ENCODE measurements at regions not wholly inside any gene's neighbourhood (a gene's known extent, or its start where the extent isn't known, plus 50 kb on each side); places are given as distances from the start of the nearest gene placed in this dataset.
"Not testable (repeated sequence)": the region's sequence is repeated elsewhere in the genome, so short reads cannot be mapped to it uniquely, and the experiment has no call there.

DNA sequence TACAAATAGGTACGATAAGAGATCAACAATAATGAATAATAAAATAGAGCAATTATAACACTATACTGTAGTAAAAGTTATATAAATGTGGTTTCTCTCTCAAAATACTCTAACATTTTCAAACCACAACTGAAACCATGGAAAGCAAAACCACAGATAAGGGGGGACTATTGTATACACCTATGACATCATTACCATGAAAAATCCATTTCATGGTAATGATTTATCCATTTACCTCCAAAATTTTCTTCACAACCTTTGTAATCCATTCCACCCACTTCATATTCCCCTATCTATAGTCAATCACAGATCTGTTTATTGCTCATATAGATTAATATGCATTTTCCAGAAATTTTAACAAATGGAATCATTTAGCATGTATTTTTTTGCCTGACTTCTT lies 163.9 kb upstream of the G2E3 start:
- no peak overlapping the region for H3K9ac ChIP-seq (ENCODE audit: low read depth, low read length)
- H3K36me3 ChIP-seq (ENCODE audit: control insufficient read depth, insufficient read depth, low read length) = no peaks in the 10 kb centered on the region
- no peak overlapping the region for H3K4me3 ChIP-seq (ENCODE audit: low read depth, low read length)
- H3K9me3 ChIP-seq (ENCODE audit: control insufficient read depth, insufficient read depth, low read length) = no peaks in the 10 kb centered on the region
- H3K4me1 ChIP-seq (ENCODE audit: control insufficient read depth, insufficient read depth, low read length) = no peaks in the 10 kb centered on the region
- H3K27me3 ChIP-seq (ENCODE audit: control insufficient read depth, insufficient read depth, low read length) = no peaks in the 10 kb centered on the region

GRCh38 chr14:30402846-30403245 lies 156.1 kb upstream of the G2E3 start:
- Histone ChIP-seq H3K9me3 (ENCODE audit: control insufficient read depth, insufficient read depth, low read length) (no peaks in the 10 kb centered on the region), H3K9ac (ENCODE audit: low read depth, low read length) (no peak overlapping the region), H3K4me3 (ENCODE audit: low read depth, low read length) (no peak overlapping the region), H3K4me1 (ENCODE audit: control insufficient read depth, insufficient read depth, low read length) (no peaks in the 10 kb centered on the region), H3K27me3 (ENCODE audit: control insufficient read depth, insufficient read depth, low read length) (no peaks in the 10 kb centered on the region), H3K36me3 (ENCODE audit: control insufficient read depth, insufficient read depth, low read length) (no peaks in the 10 kb centered on the region)

- no peak overlapping the region for H3K9ac ChIP-seq (ENCODE audit: low read depth, low read length)
- H3K4me1 ChIP-seq (ENCODE audit: control insufficient read depth, insufficient read depth, low read length) = no peaks in the 10 kb centered on the region
- no peaks in the 10 kb centered on the region for H3K36me3 ChIP-seq (ENCODE audit: control insufficient read depth, insufficient read depth, low read length)
- no peaks in the 10 kb centered on the region for H3K9me3 ChIP-seq (ENCODE audit: control insufficient read depth, insufficient read depth, low read length)
- no peaks in the 10 kb centered on the region for H3K27me3 ChIP-seq (ENCODE audit: control insufficient read depth, insufficient read depth, low read length)
- no peak overlapping the region for H3K4me3 ChIP-seq (ENCODE audit: low read depth, low read length)
Measured at GRCh38 chr14:30403791-30404190, 155.2 kb upstream of the G2E3 start.

GRCh38 chr14:30409508-30410015 lies 149.4 kb upstream of the G2E3 start:
- H3K36me3 ChIP-seq (ENCODE audit: control insufficient read depth, insufficient read depth, low read length); H3K4me1 ChIP-seq (ENCODE audit: control insufficient read depth, insufficient read depth, low read length); H3K4me3 ChIP-seq (ENCODE audit: low read depth, low read length): not testable (repeated sequence)

DNA sequence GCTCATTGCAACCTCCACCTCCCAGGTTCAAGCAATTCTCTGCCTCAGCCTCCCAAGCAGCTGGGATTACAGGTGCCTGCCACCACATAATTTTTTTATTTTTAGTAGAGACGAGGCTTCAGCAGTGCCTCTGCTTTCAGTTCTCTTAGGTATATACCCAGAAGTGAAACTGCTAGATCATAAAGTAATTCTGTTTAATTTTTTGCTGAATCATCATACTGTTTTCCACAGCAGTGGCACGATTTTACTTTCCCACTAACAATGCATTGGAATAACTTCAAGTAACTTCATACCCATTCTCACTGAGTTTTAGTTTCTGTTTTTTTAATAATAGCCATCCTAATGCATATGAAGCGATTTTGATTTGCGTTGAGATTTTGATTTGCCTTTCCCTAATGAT lies 148.0 kb upstream of the G2E3 start:
- Histone ChIP-seq H3K4me3 (ENCODE audit: low read depth, low read length) (no peak overlapping the region), H3K36me3 (ENCODE audit: control insufficient read depth, insufficient read depth, low read length) (no peaks in the 10 kb centered on the region), H3K9ac (ENCODE audit: low read depth, low read length) (no peak overlapping the region), H3K4me1 (ENCODE audit: control insufficient read depth, insufficient read depth, low read length) (no peaks in the 10 kb centered on the region), H3K27me3 (ENCODE audit: control insufficient read depth, insufficient read depth, low read length) (no peaks in the 10 kb centered on the region), H3K9me3 (ENCODE audit: control insufficient read depth, insufficient read depth, low read length) (no peaks in the 10 kb centered on the region)

More at GRCh38 chr14:30409508-30410015, 149.4 kb upstream of the G2E3 start:
- not testable (repeated sequence) for H3K9ac ChIP-seq (ENCODE audit: low read depth, low read length); H3K9me3 ChIP-seq (ENCODE audit: control insufficient read depth, insufficient read depth, low read length); H3K27me3 ChIP-seq (ENCODE audit: control insufficient read depth, insufficient read depth, low read length)

GRCh38 chr14:30413184-30413583 lies 145.8 kb upstream of the G2E3 start:
- not testable (repeated sequence) for H3K4me3 ChIP-seq (ENCODE audit: low read depth, low read length); H3K27me3 ChIP-seq (ENCODE audit: control insufficient read depth, insufficient read depth, low read length); H3K36me3 ChIP-seq (ENCODE audit: control insufficient read depth, insufficient read depth, low read length); H3K9ac ChIP-seq (ENCODE audit: low read depth, low read length); H3K4me1 ChIP-seq (ENCODE audit: control insufficient read depth, insufficient read depth, low read length); H3K9me3 ChIP-seq (ENCODE audit: control insufficient read depth, insufficient read depth, low read length)

DNA sequence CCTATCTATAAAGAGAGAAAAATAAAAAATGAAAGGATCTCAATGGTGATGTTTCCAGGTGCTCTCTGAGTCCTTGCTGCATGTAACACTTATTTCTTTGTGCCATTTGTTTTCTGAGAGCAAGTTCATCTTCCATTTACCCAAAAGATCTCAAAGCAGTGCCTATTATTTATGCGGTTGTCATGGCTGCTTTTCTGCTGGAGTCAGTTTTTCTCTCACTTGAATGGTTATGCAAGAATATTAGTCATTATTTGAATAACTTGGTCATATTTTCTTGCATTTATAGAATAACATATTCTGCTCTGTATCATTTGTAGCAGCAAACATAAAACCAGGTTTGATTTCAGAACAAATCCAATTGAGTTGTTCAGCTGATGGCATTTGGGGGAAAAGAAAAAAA lies 141.8 kb upstream of the G2E3 start:
- H3K36me3 ChIP-seq (ENCODE audit: control insufficient read depth, insufficient read depth, low read length) = no peaks in the 10 kb centered on the region
- H3K4me3 ChIP-seq (ENCODE audit: low read depth, low read length) = no peak overlapping the region
- no peaks in the 10 kb centered on the region for H3K4me1 ChIP-seq (ENCODE audit: control insufficient read depth, insufficient read depth, low read length)
- no peak overlapping the region for H3K9ac ChIP-seq (ENCODE audit: low read depth, low read length)
- H3K27me3 ChIP-seq (ENCODE audit: control insufficient read depth, insufficient read depth, low read length) = no peaks in the 10 kb centered on the region
- H3K9me3 ChIP-seq (ENCODE audit: control insufficient read depth, insufficient read depth, low read length) = no peaks in the 10 kb centered on the region

DNA sequence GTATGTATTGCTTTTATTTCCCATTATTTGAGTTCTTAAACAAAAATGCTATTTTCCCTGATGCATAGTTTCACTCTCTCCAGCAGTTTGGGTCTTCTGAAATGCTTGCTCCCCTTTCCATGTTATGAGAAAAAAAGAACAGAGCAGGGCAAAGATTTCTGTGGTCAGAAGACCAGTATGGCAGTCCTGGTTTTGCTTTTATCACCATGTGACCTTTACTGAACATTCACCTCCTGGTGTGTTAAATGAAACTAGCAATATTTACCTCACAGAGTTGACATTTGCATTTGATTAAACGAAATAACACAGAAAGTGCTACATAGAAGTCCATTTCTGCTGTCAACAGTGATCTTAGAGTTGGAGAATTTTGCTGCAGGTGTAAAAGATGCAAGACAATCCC lies 141.0 kb upstream of the G2E3 start:
- Histone ChIP-seq H3K36me3 (ENCODE audit: control insufficient read depth, insufficient read depth, low read length) (no peaks in the 10 kb centered on the region), H3K4me3 (ENCODE audit: low read depth, low read length) (no peak overlapping the region), H3K9me3 (ENCODE audit: control insufficient read depth, insufficient read depth, low read length) (no peaks in the 10 kb centered on the region), H3K27me3 (ENCODE audit: control insufficient read depth, insufficient read depth, low read length) (no peaks in the 10 kb centered on the region), H3K9ac (ENCODE audit: low read depth, low read length) (no peak overlapping the region), H3K4me1 (ENCODE audit: control insufficient read depth, insufficient read depth, low read length) (no peaks in the 10 kb centered on the region)

DNA sequence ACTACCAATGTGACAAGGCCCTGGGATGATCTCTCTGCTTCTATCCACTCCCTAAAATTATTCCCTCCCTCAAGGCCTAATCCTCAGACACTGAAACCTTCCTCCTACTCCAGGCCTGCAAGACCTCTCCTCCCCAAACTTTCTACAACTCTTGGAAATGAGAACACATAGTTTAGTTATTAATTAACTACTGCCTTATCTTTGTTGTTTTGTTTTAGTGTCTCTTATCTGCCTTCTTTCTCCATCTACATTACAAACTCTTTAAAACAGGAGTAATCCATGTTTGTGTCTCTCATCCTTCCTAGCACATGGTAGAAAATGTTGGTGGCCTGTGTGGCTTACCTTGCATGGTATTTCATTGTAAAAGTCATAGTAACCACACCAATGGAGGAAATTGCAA lies 139.9 kb upstream of the G2E3 start:
- Histone ChIP-seq H3K27me3 (ENCODE audit: control insufficient read depth, insufficient read depth, low read length) (no peaks in the 10 kb centered on the region), H3K9ac (ENCODE audit: low read depth, low read length) (no peak overlapping the region), H3K9me3 (ENCODE audit: control insufficient read depth, insufficient read depth, low read length) (no peaks in the 10 kb centered on the region), H3K4me1 (ENCODE audit: control insufficient read depth, insufficient read depth, low read length) (no peaks in the 10 kb centered on the region), H3K36me3 (ENCODE audit: control insufficient read depth, insufficient read depth, low read length) (no peaks in the 10 kb centered on the region), H3K4me3 (ENCODE audit: low read depth, low read length) (no peak overlapping the region)

- Histone ChIP-seq H3K9me3 (ENCODE audit: control insufficient read depth, insufficient read depth, low read length) (no peaks in the 10 kb centered on the region), H3K9ac (ENCODE audit: low read depth, low read length) (no peak overlapping the region), H3K4me1 (ENCODE audit: control insufficient read depth, insufficient read depth, low read length) (no peaks in the 10 kb centered on the region), H3K27me3 (ENCODE audit: control insufficient read depth, insufficient read depth, low read length) (no peaks in the 10 kb centered on the region), H3K36me3 (ENCODE audit: control insufficient read depth, insufficient read depth, low read length) (no peaks in the 10 kb centered on the region), H3K4me3 (ENCODE audit: low read depth, low read length) (no peak overlapping the region)
Measured at GRCh38 chr14:30420515-30420914, 138.4 kb upstream of the G2E3 start.

DNA sequence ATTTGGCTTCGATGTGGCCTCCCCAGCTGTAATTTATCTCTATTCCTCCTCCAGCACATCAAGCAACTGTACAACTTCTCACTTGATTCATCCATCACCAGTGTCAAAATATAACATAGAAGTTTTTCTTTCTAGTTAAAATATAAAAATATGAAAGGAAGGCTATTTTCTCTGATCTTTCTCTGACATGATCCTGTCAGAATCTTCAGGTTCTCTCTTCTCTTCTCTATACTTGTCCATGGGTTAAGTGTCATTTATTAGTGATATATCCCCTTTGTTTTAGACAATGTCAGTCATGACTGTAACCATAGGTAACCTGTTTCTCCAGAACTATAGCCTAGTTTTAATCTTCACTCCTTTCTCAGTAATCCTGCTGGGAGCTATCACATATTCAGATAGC lies 132.5 kb upstream of the G2E3 start:
- no peaks in the 10 kb centered on the region for H3K9me3 ChIP-seq (ENCODE audit: control insufficient read depth, insufficient read depth, low read length)

GRCh38 chr14:30427401-30427800 lies 131.6 kb upstream of the G2E3 start:
- H3K4me3 ChIP-seq (ENCODE audit: low read depth, low read length) = no peak overlapping the region
- H3K9me3 ChIP-seq (ENCODE audit: control insufficient read depth, insufficient read depth, low read length) = no peaks in the 10 kb centered on the region
- H3K9ac ChIP-seq (ENCODE audit: low read depth, low read length) = no peak overlapping the region
- no peaks in the 10 kb centered on the region for H3K4me1 ChIP-seq (ENCODE audit: control insufficient read depth, insufficient read depth, low read length)
- H3K36me3 ChIP-seq (ENCODE audit: control insufficient read depth, insufficient read depth, low read length) = no peaks in the 10 kb centered on the region
- H3K27me3 ChIP-seq (ENCODE audit: control insufficient read depth, insufficient read depth, low read length) = no peaks in the 10 kb centered on the region

More for the DNA sequence above, 132.5 kb upstream of the G2E3 start:
- H3K4me3 ChIP-seq (ENCODE audit: low read depth, low read length) = no peak overlapping the region
- H3K4me1 ChIP-seq (ENCODE audit: control insufficient read depth, insufficient read depth, low read length) = no peaks in the 10 kb centered on the region
- H3K36me3 ChIP-seq (ENCODE audit: control insufficient read depth, insufficient read depth, low read length) = no peaks in the 10 kb centered on the region
- H3K9ac ChIP-seq (ENCODE audit: low read depth, low read length) = no peak overlapping the region
- H3K27me3 ChIP-seq (ENCODE audit: control insufficient read depth, insufficient read depth, low read length) = no peaks in the 10 kb centered on the region

DNA sequence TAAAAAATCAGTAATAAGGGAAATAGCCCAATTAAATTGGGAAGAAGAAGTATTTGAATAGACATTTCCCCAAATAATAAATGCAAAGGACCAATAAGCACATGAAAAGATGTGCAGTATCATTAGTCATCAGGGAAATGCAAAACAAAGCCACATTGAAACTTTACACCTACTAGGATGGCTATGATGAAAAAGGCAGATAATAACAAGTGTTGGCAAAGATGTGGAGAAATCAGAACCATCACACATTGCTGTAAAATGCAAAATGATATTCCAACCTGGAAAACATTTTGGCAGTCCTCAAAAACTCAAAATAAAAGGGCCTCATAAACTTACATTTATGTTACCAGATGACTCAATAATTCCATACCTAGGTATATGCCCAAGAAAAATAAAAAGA lies 131.1 kb upstream of the G2E3 start:
- Histone ChIP-seq H3K4me3 (ENCODE audit: low read depth, low read length) (no peak overlapping the region), H3K9me3 (ENCODE audit: control insufficient read depth, insufficient read depth, low read length) (no peaks in the 10 kb centered on the region), H3K4me1 (ENCODE audit: control insufficient read depth, insufficient read depth, low read length) (no peaks in the 10 kb centered on the region), H3K27me3 (ENCODE audit: control insufficient read depth, insufficient read depth, low read length) (no peaks in the 10 kb centered on the region), H3K9ac (ENCODE audit: low read depth, low read length) (no peak overlapping the region), H3K36me3 (ENCODE audit: control insufficient read depth, insufficient read depth, low read length) (no peaks in the 10 kb centered on the region)

Data from iPS-15b (cell line).